GM23338 (cell line): ENCODE measurements at regions not wholly inside any gene's neighbourhood (a gene's known extent, or its start where the extent isn't known, plus 50 kb on each side); places are given as distances from the start of the nearest gene placed in this dataset.

ENCODE experiments used
- ATAC-seq: fragments of 200-7000 bp; cut with Tn5 transposase; 3 replicates; pipeline ENCODE4 v1.9.1; 2020
- DNase-seq: peaks from one replicate; pipeline ENCODE4 v3.0.0-alpha.2; 2015; ENCODE audit warnings: low spot score
- H2AFZ ChIP-seq: fragments of 200-600 bp; sonication (generic); 2 replicates; pipeline ENCODE4 v1.8.0; 2016; ENCODE audit warnings: antibody characterized with exemption, mild to moderate bottlenecking, moderate library complexity
- H3F3A ChIP-seq: fragments of 200-600 bp; sonication (generic); replicated peaks from 2 replicates; pipeline ENCODE4 v1.8.0; 2017; ENCODE audit warnings: antibody characterized with exemption, mixed run types, low read depth
- H3K27ac ChIP-seq: fragments of 200-600 bp; sonication (generic); 2 replicates; pipeline ENCODE4 v1.6.1; 2016; ENCODE audit warnings: low read depth
- H3K27me3 ChIP-seq: fragments of 200-600 bp; sonication (generic); 2 replicates; pipeline ENCODE4 v1.8.0; 2016; ENCODE audit warnings: mild to moderate bottlenecking, mixed run types, moderate library complexity; ENCODE audit not compliant: insufficient read depth
- H3K36me3 ChIP-seq: fragments of 200-600 bp; sonication (generic); 2 replicates; pipeline ENCODE4 v1.8.0; 2016; ENCODE audit warnings: mild to moderate bottlenecking; ENCODE audit not compliant: insufficient read depth
- H3K4me1 ChIP-seq: fragments of 200-600 bp; sonication (generic); 2 replicates; pipeline ENCODE4 v1.8.0; 2016; ENCODE audit warnings: mild to moderate bottlenecking, moderate library complexity; ENCODE audit not compliant: insufficient read depth
- H3K4me2 ChIP-seq: fragments of 200-600 bp; sonication (generic); 2 replicates; pipeline ENCODE4 v1.7.1; 2017; ENCODE audit warnings: mixed run types
- H3K4me3 ChIP-seq: fragments of 200-600 bp; sonication (generic); 2 replicates; pipeline ENCODE4 v1.6.1; 2016; ENCODE audit warnings: mixed run types
- H3K79me2 ChIP-seq: fragments of 200-600 bp; sonication (generic); replicated peaks from 2 replicates; pipeline ENCODE4 v1.8.0; 2017; ENCODE audit warnings: mild to moderate bottlenecking; ENCODE audit not compliant: insufficient read depth
- H3K9me2 ChIP-seq: fragments of 200-600 bp; sonication (generic); 2 replicates; pipeline ENCODE4 v1.8.0; 2017; ENCODE audit not compliant: insufficient read depth
- H4K20me1 ChIP-seq: fragments of 200-600 bp; sonication (generic); replicated peaks from 2 replicates; pipeline ENCODE4 v1.8.0; 2017; ENCODE audit warnings: mild to moderate bottlenecking; ENCODE audit not compliant: insufficient read depth
- H3K27ac Mint-ChIP-seq: 2 replicates; pipeline ENCODE4 v1.8.0; 2020; ENCODE audit warnings: inconsistent platforms, mild to moderate bottlenecking, moderate library complexity, mixed read lengths
- H3K27me3 Mint-ChIP-seq: 3 replicates; pipeline ENCODE4 v1.8.0; 2022; ENCODE audit warnings: low read depth, mild to moderate bottlenecking, moderate library complexity, mixed read lengths, inconsistent platforms; ENCODE audit not compliant: insufficient read depth, poor library complexity
- H3K36me3 Mint-ChIP-seq: 3 replicates; pipeline ENCODE4 v1.8.0; 2021; ENCODE audit warnings: low read depth, mild to moderate bottlenecking, inconsistent platforms, moderate library complexity, mixed read lengths
- H3K4me1 Mint-ChIP-seq: 3 replicates; pipeline ENCODE4 v1.8.0; 2020; ENCODE audit warnings: mild to moderate bottlenecking, inconsistent platforms, mixed read lengths
- H3K4me3 Mint-ChIP-seq: 3 replicates; pipeline ENCODE4 v1.8.0; 2021; ENCODE audit warnings: moderate library complexity, mild to moderate bottlenecking, inconsistent platforms, mixed read lengths
- H3K9me3 Mint-ChIP-seq: 3 replicates; pipeline ENCODE4 v1.8.0; 2020; ENCODE audit warnings: moderate library complexity, mild to moderate bottlenecking, inconsistent platforms, mixed read lengths
- CREB1 ChIP-seq: fragments of 250-450 bp; sonication (Bioruptor Pico); IDR thresholded peaks from 2 replicates; pipeline ENCODE4 v1.5.0; 2020; ENCODE audit warnings: low read depth, mild to moderate bottlenecking, moderate library complexity
- CTCF ChIP-seq, 2 experiments: fragments of 200-600 bp in 1 of 2; sonication (generic) in 1 of 2; conservative IDR thresholded peaks; 2 replicates each; pipeline versions ENCODE4 v1.5.1 to v1.6.1; 2016 to 2017; ENCODE audit warnings: antibody characterized with exemption in 2 of 2, low read depth in 2 of 2, mild to moderate bottlenecking in 2 of 2, moderate library complexity in 1 of 2
- JUNB ChIP-seq: IDR thresholded peaks from one replicate; pipeline ENCODE4 v1.6.1; 2016; ENCODE audit warnings: antibody characterized with exemption; ENCODE audit not compliant: unreplicated experiment
- NANOG ChIP-seq: IDR thresholded peaks from 2 replicates; pipeline ENCODE4 v1.6.1; 2016; ENCODE audit warnings: antibody characterized with exemption, borderline replicate concordance
- POLR2AphosphoS5 ChIP-seq: IDR thresholded peaks from 2 replicates; pipeline ENCODE4 v1.6.1; 2016; ENCODE audit warnings: antibody characterized with exemption, low read depth
- REST ChIP-seq: IDR thresholded peaks from one replicate; pipeline ENCODE4 v1.6.1; 2018; ENCODE audit warnings: antibody characterized with exemption; ENCODE audit not compliant: unreplicated experiment
- ZNF114 ChIP-seq: fragments of 250-450 bp; sonication (Bioruptor Pico); IDR thresholded peaks from 2 replicates; pipeline ENCODE4 v1.5.0; 2020; ENCODE audit warnings: mild to moderate bottlenecking, moderate library complexity

GRCh38 chr12:18969512-18969911 lies 160.0 kb upstream of the PLEKHA5 start:
- no peak overlapping the region for H2AFZ ChIP-seq
- H3K27ac ChIP-seq: no peak overlapping the region
- H3F3A ChIP-seq: no peaks in the 10 kb centered on the region
- no peak overlapping the region for H3K4me2 ChIP-seq
- H3K4me3 ChIP-seq: no peak overlapping the region
- H3K9me2 ChIP-seq: no peaks in the 10 kb centered on the region; the same call in 1 of the 2 replicates
- no peaks in the 10 kb centered on the region for H4K20me1 ChIP-seq
- peaks cover 45% of the 10 kb centered on the region for H3K4me1 Mint-ChIP-seq
- H3K4me1 ChIP-seq: peaks cover 38% of the 10 kb centered on the region
- H3K9me3 Mint-ChIP-seq: no peaks in the 10 kb centered on the region
- H3K27me3 Mint-ChIP-seq: peaks cover 10% of the 10 kb centered on the region
- no peaks in the 10 kb centered on the region for H3K36me3 ChIP-seq
- DNase-seq (no peak), ATAC-seq (no peak)
- H3K36me3 Mint-ChIP-seq: no peaks in the 10 kb centered on the region
- no peak overlapping the region for H3K27ac Mint-ChIP-seq
- H3K27me3 ChIP-seq: no peaks in the 10 kb centered on the region
- no peak overlapping the region for H3K4me3 Mint-ChIP-seq
- TF ChIP-seq NANOG (no peak), REST (no peak)
- H3K79me2 ChIP-seq: no peaks in the 10 kb centered on the region

GRCh38 chr12:18970603-18971002 lies 158.9 kb upstream of the PLEKHA5 start:
- H3K9me2 ChIP-seq: no peaks in the 10 kb centered on the region; the same call in 1 of the 2 replicates
- no peaks in the 10 kb centered on the region for H4K20me1 ChIP-seq
- Mint-ChIP-seq H3K4me1 (peaks cover 37% of the 10 kb centered on the region), H3K4me3 (no peak overlapping the region), H3K27ac (no peak overlapping the region), H3K9me3 (no peaks in the 10 kb centered on the region), H3K36me3 (no peaks in the 10 kb centered on the region), H3K27me3 (peaks cover 2% of the 10 kb centered on the region)
- peak overlapping the region; percentile 31 for H3K4me2 ChIP-seq
- peak; percentile 30 for DNase-seq
- TF ChIP-seq CREB1 (CRISPR knock-in tag): no peak
- no peak for TF ChIP-seq ZNF114 (CRISPR knock-in tag)
- TF ChIP-seq POLR2AphosphoS5: no peak
- H3K4me3 ChIP-seq: no peak overlapping the region
- H3F3A ChIP-seq: no peaks in the 10 kb centered on the region
- no peaks in the 10 kb centered on the region for H3K79me2 ChIP-seq
- no peaks in the 10 kb centered on the region for H3K27me3 ChIP-seq
- no peaks in the 10 kb centered on the region for H3K36me3 ChIP-seq
- ATAC-seq: peak; percentile 61
- no peak overlapping the region for H2AFZ ChIP-seq
- peaks cover 30% of the 10 kb centered on the region for H3K4me1 ChIP-seq
- 0 out of 2 replicates have a peak overlapping the region, but pooled peaks have one; percentile 76 for H3K27ac ChIP-seq

- Mint-ChIP-seq H3K27me3 (peaks cover 6% of the 10 kb centered on the region), H3K27ac (peak overlapping the region; percentile 85), H3K36me3 (peaks cover 10% of the 10 kb centered on the region), H3K9me3 (peaks cover 10% of the 10 kb centered on the region), H3K4me3 (no peak overlapping the region), H3K4me1 (peaks cover 28% of the 10 kb centered on the region)
- Histone ChIP-seq H3K4me1 (peaks cover 24% of the 10 kb centered on the region), H3K36me3 (no peaks in the 10 kb centered on the region), H3F3A (no peaks in the 10 kb centered on the region), H3K4me2 (peak overlapping the region; percentile 31), H3K27me3 (no peaks in the 10 kb centered on the region), H2AFZ (no peak overlapping the region), H3K4me3 (peak overlapping the region; percentile 2; the same call in 1 of the 2 replicates), H3K79me2 (no peaks in the 10 kb centered on the region), H4K20me1 (no peaks in the 10 kb centered on the region), H3K9me2 (no peaks in the 10 kb centered on the region; the same call in 1 of the 2 replicates), H3K27ac (peak overlapping the region; percentile 76)
- ATAC-seq: peak; percentile 73
- DNase-seq: peak; percentile 49
- TF ChIP-seq JUNB: no peak
- TF ChIP-seq REST: no peak
- TF ChIP-seq NANOG: peak; percentile 80
- no peak for TF ChIP-seq ZNF114 (CRISPR knock-in tag)
- TF ChIP-seq CTCF (conservative IDR thresholded peaks at IDR 0.05; ENCODE audit: low read depth in 2 of 2): no peak
Measured at GRCh38 chr12:18971932-18972331, 157.6 kb upstream of the PLEKHA5 start.
